Activated B cell treated with CpG ODN at 0.5 μM for 24 hours (primary cell): ENCODE measurements at regions not wholly inside any gene's neighbourhood (a gene's known extent, or its start where the extent isn't known, plus 50 kb on each side); places are given as distances from the start of the nearest gene placed in this dataset.

Experiments
- ATAC-seq: fragments of 200-7000 bp; cut with Tn5 transposase; one replicate; pipeline ENCODE4 v1.10.0; 2021; ENCODE audit warnings: low read depth, mild to moderate bottlenecking, moderate library complexity
- CTCF ChIA-PET: fragments of 350-600 bp; sonication (Branson Sonifier 250); formaldehyde crosslinking; loops from one replicate; lab custom pipeline; 2021; ENCODE audit warnings: antibody characterized with exemption; lab: Charles Lee
- POLR2A ChIA-PET: fragments of 350-600 bp; sonication (Branson Sonifier 250); formaldehyde crosslinking; loops from one replicate; lab custom pipeline; 2021; ENCODE audit warnings: antibody characterized with exemption; lab: Charles Lee
- DNase-seq: peaks from one replicate; pipeline ENCODE4 v3.0.0; 2022
- H3K27ac Mint-ChIP-seq: one replicate; pipeline ENCODE4 v1.8.0; 2020; ENCODE audit warnings: mixed read lengths
- H3K27me3 Mint-ChIP-seq: one replicate; pipeline ENCODE4 v1.8.0; 2021; ENCODE audit warnings: mixed read lengths
- H3K36me3 Mint-ChIP-seq: one replicate; pipeline ENCODE4 v1.8.0; 2021; ENCODE audit warnings: low read depth, mixed read lengths
- H3K4me1 Mint-ChIP-seq: one replicate; pipeline ENCODE4 v1.8.0; 2021; ENCODE audit warnings: mixed read lengths
- H3K4me3 Mint-ChIP-seq: one replicate; pipeline ENCODE4 v1.8.0; 2020; ENCODE audit warnings: mild to moderate bottlenecking, mixed read lengths
- H3K9me3 Mint-ChIP-seq: one replicate; pipeline ENCODE4 v1.8.0; 2020; ENCODE audit warnings: mixed read lengths
- intact Hi-C: fragments of 100-400 bp; cut with micrococcal nuclease; formaldehyde crosslinking; loops from one replicate; pipeline ENCODE4 v1.15.1; 2024
- TF ChIP-seq, protein P1 (sequence below): fragments of 200-600 bp; IDR thresholded peaks from one replicate; pipeline ENCODE4 v1.8.0; 2022; ENCODE audit warnings: antibody characterized with exemption, mild to moderate bottlenecking

DNA sequence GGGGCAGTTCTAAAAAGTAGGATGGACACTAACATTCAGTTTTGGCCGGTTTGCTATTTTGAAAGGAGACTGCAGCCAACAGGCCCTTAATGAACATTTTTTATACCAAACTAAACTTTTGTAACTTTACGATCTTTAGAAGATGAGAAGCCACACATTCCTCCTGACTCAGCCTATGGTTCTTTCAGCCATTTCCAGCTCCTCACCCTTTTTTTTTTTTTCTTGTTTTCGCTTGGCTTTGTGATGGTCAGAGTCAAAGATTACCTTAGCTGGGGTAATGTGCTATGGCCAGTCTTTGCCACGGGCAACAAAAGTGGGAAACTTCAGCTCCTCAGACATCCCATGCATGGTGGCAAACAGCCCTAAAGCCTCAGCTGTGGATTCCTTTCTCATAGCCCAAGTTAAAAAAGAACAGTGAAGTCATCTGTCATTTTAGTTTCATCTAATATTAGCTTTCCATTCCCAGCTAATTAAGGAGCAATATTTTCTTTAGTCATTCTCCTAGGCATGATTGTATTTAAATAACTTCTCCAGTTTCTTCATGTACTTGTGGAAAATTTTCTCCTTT, 368.7 kb downstream of the MFSD1 start:
- H3K36me3 Mint-ChIP-seq: no peaks in the 10 kb centered on the region
- no peak for ATAC-seq
- CTCF ChIA-PET: no interaction called here
- intact Hi-C loops: no loop called here
- DNase-seq: no peak
- H3K4me3 Mint-ChIP-seq: no peak overlapping the region
- POLR2A ChIA-PET: no interaction called here
- no peak overlapping the region for H3K27ac Mint-ChIP-seq
- H3K27me3 Mint-ChIP-seq: peaks cover 2% of the 10 kb centered on the region
- no peaks in the 10 kb centered on the region for H3K9me3 Mint-ChIP-seq
- no peaks in the 10 kb centered on the region for H3K4me1 Mint-ChIP-seq
- TF ChIP-seq, protein P1, sequence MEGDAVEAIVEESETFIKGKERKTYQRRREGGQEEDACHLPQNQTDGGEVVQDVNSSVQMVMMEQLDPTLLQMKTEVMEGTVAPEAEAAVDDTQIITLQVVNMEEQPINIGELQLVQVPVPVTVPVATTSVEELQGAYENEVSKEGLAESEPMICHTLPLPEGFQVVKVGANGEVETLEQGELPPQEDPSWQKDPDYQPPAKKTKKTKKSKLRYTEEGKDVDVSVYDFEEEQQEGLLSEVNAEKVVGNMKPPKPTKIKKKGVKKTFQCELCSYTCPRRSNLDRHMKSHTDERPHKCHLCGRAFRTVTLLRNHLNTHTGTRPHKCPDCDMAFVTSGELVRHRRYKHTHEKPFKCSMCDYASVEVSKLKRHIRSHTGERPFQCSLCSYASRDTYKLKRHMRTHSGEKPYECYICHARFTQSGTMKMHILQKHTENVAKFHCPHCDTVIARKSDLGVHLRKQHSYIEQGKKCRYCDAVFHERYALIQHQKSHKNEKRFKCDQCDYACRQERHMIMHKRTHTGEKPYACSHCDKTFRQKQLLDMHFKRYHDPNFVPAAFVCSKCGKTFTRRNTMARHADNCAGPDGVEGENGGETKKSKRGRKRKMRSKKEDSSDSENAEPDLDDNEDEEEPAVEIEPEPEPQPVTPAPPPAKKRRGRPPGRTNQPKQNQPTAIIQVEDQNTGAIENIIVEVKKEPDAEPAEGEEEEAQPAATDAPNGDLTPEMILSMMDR: no peak

DNA sequence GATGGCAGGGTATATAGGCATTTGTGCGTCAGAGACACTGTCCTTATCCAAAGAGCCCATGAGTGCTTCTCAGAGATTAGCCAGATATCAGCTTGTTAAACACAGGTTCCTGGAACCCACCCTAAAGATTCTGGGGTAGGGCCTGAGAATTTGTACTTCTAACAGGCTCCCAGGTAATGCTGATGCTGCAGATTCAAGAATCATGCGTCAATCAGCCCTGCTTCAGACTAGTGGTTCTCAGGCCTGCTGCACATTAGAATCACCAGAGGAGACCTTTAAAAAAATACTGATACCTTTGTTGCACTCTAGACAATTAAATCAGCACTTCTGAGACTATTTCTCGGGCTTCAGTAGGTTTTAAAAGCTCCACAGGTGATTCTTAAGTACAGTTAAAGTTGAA, 369.5 kb downstream of the MFSD1 start:
- no peak overlapping the region for H3K27ac Mint-ChIP-seq
- no peaks in the 10 kb centered on the region for H3K36me3 Mint-ChIP-seq
- ChIA-PET CTCF (no interaction called here), POLR2A (no interaction called here)
- intact Hi-C loops: no loop called here
- H3K4me3 Mint-ChIP-seq: no peak overlapping the region
- H3K4me1 Mint-ChIP-seq: no peaks in the 10 kb centered on the region
- TF ChIP-seq, protein P1: no peak
- ATAC-seq (no peak), DNase-seq (no peak)
- H3K27me3 Mint-ChIP-seq: peaks cover 2% of the 10 kb centered on the region
- H3K9me3 Mint-ChIP-seq: no peaks in the 10 kb centered on the region

DNA sequence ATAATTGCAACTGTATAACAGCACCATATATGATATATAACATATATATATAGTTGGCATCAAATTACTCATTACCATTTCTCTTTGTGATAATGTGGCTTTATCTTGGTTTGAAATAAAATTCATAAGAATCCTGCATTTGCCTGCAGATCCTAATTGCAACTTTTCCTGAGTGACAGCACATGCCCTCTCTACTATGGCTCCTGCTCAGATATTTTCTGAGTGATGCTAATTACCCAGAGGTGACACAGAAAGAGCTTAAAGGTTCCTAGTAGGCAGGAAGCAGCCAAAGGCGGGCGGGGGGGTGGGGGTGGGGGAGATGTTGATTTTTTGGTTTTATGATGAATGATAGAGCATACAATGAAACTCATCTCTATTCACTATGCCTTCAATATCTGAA, 370.6 kb downstream of the MFSD1 start:
- DNase-seq: no peak
- intact Hi-C loops: no loop called here
- Mint-ChIP-seq H3K4me1 (no peaks in the 10 kb centered on the region), H3K9me3 (no peaks in the 10 kb centered on the region), H3K4me3 (no peak overlapping the region), H3K36me3 (no peaks in the 10 kb centered on the region), H3K27me3 (peaks cover 2% of the 10 kb centered on the region), H3K27ac (no peak overlapping the region)
- TF ChIP-seq, protein P1: no peak
- ChIA-PET CTCF (no interaction called here), POLR2A (no interaction called here)
- ATAC-seq: no peak

DNA sequence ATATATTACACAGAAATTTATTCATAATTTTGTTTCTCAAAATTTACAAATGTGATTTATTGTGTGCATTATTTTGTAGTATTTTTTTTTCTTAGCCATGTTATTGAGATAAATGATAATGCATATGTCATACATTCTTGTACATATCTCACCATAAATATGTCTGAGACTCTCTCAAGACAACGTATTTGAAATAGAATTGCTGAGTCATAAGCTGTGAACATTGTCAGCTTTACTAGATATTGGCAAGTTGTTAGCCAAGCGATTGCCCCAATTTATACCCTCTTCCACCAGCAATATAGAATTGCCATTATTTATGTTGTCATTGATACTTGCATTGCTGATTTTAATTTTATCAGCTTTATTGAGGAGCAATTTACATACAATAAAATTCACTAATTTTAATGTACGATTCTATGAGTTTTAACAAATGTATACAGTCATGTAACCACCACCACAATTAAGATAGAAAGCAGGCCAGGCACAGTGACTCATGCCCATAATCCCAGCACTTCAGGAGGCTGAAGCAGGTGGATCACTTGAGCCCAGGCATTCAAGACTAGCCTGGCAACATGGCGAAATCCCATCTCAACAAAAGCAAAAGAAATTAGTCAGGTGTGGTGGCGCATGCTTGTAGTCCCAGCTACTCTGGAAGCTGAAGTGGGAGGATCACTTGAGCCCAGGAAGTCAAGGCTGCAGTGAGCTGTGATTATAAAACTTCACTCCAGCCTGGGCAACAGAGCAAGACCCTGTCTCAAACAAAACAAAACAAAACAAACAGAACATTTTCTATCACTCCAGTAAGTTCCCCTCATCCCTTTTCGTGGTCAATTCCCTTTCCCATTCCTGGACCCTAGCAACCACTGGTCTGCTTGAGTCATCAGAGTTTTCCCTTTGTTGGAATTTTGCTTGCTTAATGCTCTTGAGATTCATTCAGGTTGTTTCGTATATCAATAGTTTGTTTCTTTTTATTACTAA, 373.1 kb downstream of the MFSD1 start:
- ChIA-PET POLR2A (no interaction called here), CTCF (no interaction called here)
- Mint-ChIP-seq H3K27ac (no peak overlapping the region), H3K4me1 (no peaks in the 10 kb centered on the region), H3K36me3 (no peaks in the 10 kb centered on the region), H3K27me3 (peaks cover 2% of the 10 kb centered on the region), H3K9me3 (no peaks in the 10 kb centered on the region), H3K4me3 (no peak overlapping the region)
- TF ChIP-seq, protein P1: no peak
- DNase-seq: no peak
- intact Hi-C loops: no loop called here
- no peak for ATAC-seq

DNA sequence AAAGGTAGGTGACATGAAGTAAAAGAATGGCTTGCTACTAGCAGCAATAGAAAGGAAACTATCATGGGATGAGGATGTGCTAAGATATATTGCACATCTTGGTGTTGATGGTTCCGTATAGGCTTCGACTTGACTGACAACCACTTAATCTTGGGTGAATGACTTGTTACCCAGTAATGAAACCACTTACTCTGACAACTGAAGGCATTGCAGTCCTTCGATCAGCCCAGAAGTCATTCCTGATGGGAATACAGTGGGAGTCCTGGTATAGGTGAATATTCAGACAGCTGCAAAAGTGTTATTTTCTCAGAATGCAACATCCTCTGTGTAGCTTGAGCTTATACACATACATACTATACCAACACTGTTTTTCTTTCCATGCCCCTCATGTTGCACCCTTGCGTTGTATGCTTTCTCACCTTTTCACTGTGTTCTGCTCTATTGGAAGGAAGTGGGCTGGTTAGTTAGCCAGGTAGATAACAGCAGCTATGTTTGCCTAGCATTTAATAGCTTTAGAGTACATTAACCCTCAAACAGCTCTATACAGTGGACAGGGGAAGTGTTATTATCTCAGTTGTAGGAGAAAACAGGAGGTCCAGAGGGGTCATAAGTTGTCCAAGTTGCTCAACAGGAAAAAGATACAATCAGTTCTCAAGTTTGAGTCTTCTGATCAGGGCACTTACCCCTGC, 376.5 kb downstream of the MFSD1 start:
- Mint-ChIP-seq H3K36me3 (no peaks in the 10 kb centered on the region), H3K9me3 (no peaks in the 10 kb centered on the region), H3K27me3 (peaks cover 2% of the 10 kb centered on the region), H3K4me3 (no peak overlapping the region), H3K27ac (no peak overlapping the region), H3K4me1 (no peaks in the 10 kb centered on the region)
- TF ChIP-seq, protein P1: no peak
- CTCF ChIA-PET: no interaction called here
- DNase-seq (no peak), ATAC-seq (no peak)
- POLR2A ChIA-PET: no interaction called here
- intact Hi-C loops: no loop called here
